Mesenchymal stem cell (in vitro differentiated cells and primary cell): ENCODE measurements at regions not wholly inside any gene's neighbourhood (a gene's known extent, or its start where the extent isn't known, plus 50 kb on each side); places are given as distances from the start of the nearest gene placed in this dataset.

Source experiments
- DNase-seq: peaks from one replicate; pipeline ENCODE4 v3.0.0-alpha.2; 2013
- H2AFZ ChIP-seq: one replicate; pipeline ENCODE4 v1.6.1; 2013; ENCODE audit warnings: low read depth, mild to moderate bottlenecking, control low read depth, inconsistent platforms, low read length, moderate library complexity
- H2AK5ac ChIP-seq: 2 replicates; pipeline ENCODE4 v1.6.1; 2013; ENCODE audit warnings: low read length, moderate library complexity, mild to moderate bottlenecking, inconsistent platforms; ENCODE audit not compliant: severe bottlenecking
- H2BK120ac ChIP-seq: one replicate; pipeline ENCODE4 v1.6.1; 2013; ENCODE audit warnings: low read depth, mild to moderate bottlenecking, inconsistent platforms, low read length, moderate library complexity
- H2BK12ac ChIP-seq, 2 experiments: one replicate each; pipeline ENCODE4 v1.6.1; 2013; ENCODE audit warnings: inconsistent platforms in 2 of 2, low read length in 2 of 2, mild to moderate bottlenecking in 2 of 2, moderate library complexity in 2 of 2, control low read depth in 1 of 2
- H2BK15ac ChIP-seq: one replicate; pipeline ENCODE4 v1.6.1; 2013; ENCODE audit warnings: mild to moderate bottlenecking, low read depth, inconsistent platforms; ENCODE audit not compliant: poor library complexity, severe bottlenecking
- H2BK5ac ChIP-seq: 2 replicates; pipeline ENCODE4 v1.6.1; 2013; ENCODE audit warnings: low read depth, mild to moderate bottlenecking, low read length, control low read depth, inconsistent platforms; ENCODE audit not compliant: poor library complexity, severe bottlenecking
- H3K14ac ChIP-seq, 2 experiments: one replicate each; pipeline ENCODE4 v1.6.1; 2013; ENCODE audit warnings: inconsistent platforms in 2 of 2, low read length in 2 of 2, control low read depth in 1 of 2, mild to moderate bottlenecking in 1 of 2, moderate library complexity in 1 of 2
- H3K18ac ChIP-seq, 2 experiments: one replicate each; pipeline ENCODE4 v1.6.1; 2013; ENCODE audit warnings: inconsistent platforms in 2 of 2, low read length in 2 of 2, control low read depth in 1 of 2, low read depth in 1 of 2, mild to moderate bottlenecking in 1 of 2
- H3K23ac ChIP-seq, 2 experiments: one replicate each; pipeline ENCODE4 v1.6.1; 2013; ENCODE audit warnings: inconsistent platforms in 2 of 2, low read length in 2 of 2, mild to moderate bottlenecking in 2 of 2, moderate library complexity in 2 of 2, control low read depth in 1 of 2
- H3K27ac ChIP-seq: 2 replicates; pipeline ENCODE4 v1.5.1; 2013; ENCODE audit warnings: mild to moderate bottlenecking, moderate library complexity, low read length, control low read depth, inconsistent platforms; ENCODE audit not compliant: poor library complexity, severe bottlenecking
- H3K27me3 ChIP-seq, 2 experiments: 2 replicates each; pipeline versions ENCODE4 v1.6.1 to v1.7.0; 2013; ENCODE audit warnings: low read length in 2 of 2, mild to moderate bottlenecking in 2 of 2, moderate library complexity in 2 of 2, control low read depth in 1 of 2, inconsistent platforms in 1 of 2; ENCODE audit not compliant: control insufficient read depth in 1 of 2, insufficient read depth in 1 of 2
- H3K36me3 ChIP-seq, 2 experiments: 2 replicates each; pipeline versions ENCODE4 v1.6.1 to v1.7.0; 2013; ENCODE audit warnings: low read length in 2 of 2, control low read depth in 1 of 2, inconsistent platforms in 1 of 2, low read depth in 1 of 2, mild to moderate bottlenecking in 1 of 2; ENCODE audit not compliant: insufficient read depth in 2 of 2, control insufficient read depth in 1 of 2
- H3K4ac ChIP-seq, 2 experiments: one replicate each; pipeline ENCODE4 v1.6.1; 2013; ENCODE audit warnings: inconsistent platforms in 2 of 2, low read length in 2 of 2, mild to moderate bottlenecking in 2 of 2, moderate library complexity in 2 of 2, control low read depth in 1 of 2, low read depth in 1 of 2
- H3K4me1 ChIP-seq: 2 replicates; pipeline ENCODE4 v1.6.1; 2013; ENCODE audit warnings: low read depth, low read length, control low read depth; ENCODE audit not compliant: control insufficient read depth, insufficient read depth
- H3K4me2 ChIP-seq: 2 replicates; pipeline ENCODE4 v1.6.1; 2013; ENCODE audit warnings: low read length, mild to moderate bottlenecking, inconsistent platforms; ENCODE audit not compliant: poor library complexity, severe bottlenecking
- H3K4me3 ChIP-seq, 2 experiments: 2 replicates each; pipeline versions ENCODE4 v1.5.1 to v1.7.0; 2013; ENCODE audit warnings: low read length in 2 of 2, mild to moderate bottlenecking in 2 of 2, control low read depth in 1 of 2, low read depth in 1 of 2; ENCODE audit not compliant: insufficient read depth in 1 of 2
- H3K79me1 ChIP-seq: replicated peaks from 2 replicates; pipeline ENCODE4 v1.6.1; 2013; ENCODE audit warnings: mild to moderate bottlenecking, control low read depth, low read length, inconsistent platforms; ENCODE audit not compliant: poor library complexity, severe bottlenecking
- H3K9ac ChIP-seq: 2 replicates; pipeline ENCODE4 v1.7.0; 2013; ENCODE audit warnings: mild to moderate bottlenecking, low read length, moderate library complexity
- H3K9me3 ChIP-seq: 2 replicates; pipeline ENCODE4 v1.7.0; 2013; ENCODE audit warnings: mild to moderate bottlenecking, low read length; ENCODE audit not compliant: control insufficient read depth
- H4K8ac ChIP-seq: one replicate; pipeline ENCODE4 v1.6.1; 2013; ENCODE audit warnings: inconsistent platforms, mild to moderate bottlenecking, low read length, moderate library complexity
- H4K91ac ChIP-seq: one replicate; pipeline ENCODE4 v1.6.1; 2013; ENCODE audit warnings: mild to moderate bottlenecking, low read length, inconsistent platforms
- WGBS: methylation state at CpG from one replicate; pipeline ENCODE4 v1.1.7; 2013; ENCODE audit warnings: mixed read lengths; 5-methylcytosine and 5-hydroxymethylcytosine counted together

DNA sequence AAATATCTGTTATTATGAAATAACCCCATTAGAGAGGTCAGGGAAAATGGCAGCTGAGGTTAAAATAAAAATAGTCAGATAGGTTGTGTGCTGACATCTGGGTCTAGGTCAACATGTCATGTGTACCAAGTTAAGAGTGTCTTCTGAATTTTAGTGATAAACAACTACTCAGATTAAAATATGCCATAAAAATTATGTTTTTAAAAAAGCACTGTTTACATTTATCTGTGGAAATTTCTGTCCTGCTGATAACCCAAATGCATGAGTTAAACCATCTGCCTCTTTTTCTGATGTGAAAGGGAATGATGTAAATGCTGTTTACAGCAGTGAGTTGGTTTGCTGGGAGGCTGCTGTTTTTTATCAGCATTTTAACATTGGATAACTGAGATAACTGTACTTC is 361.2 kb upstream of the TARS1 start:
- H2BK15ac ChIP-seq = no peak overlapping the region
- no peak overlapping the region for H2BK120ac ChIP-seq
- no peak overlapping the region for H2BK12ac ChIP-seq
- peak; percentile 56 for DNase-seq
- no peak overlapping the region for H3K23ac ChIP-seq
- no peaks in the 10 kb centered on the region for H3K79me1 ChIP-seq
- H3K4me3 ChIP-seq = no peak overlapping the region
- H4K91ac ChIP-seq = no peak overlapping the region
- no peak overlapping the region for H2BK5ac ChIP-seq
- H4K8ac ChIP-seq = no peak overlapping the region
- no peaks in the 10 kb centered on the region for H3K27me3 ChIP-seq
- H2AK5ac ChIP-seq = no peak overlapping the region
- H2AFZ ChIP-seq = no peak overlapping the region
- no peak overlapping the region for H3K27ac ChIP-seq
- no peak overlapping the region for H3K9ac ChIP-seq
- H3K4ac ChIP-seq = no peak overlapping the region
- H3K18ac ChIP-seq = no peak overlapping the region
- H3K36me3 ChIP-seq = no peaks in the 10 kb centered on the region
- H3K14ac ChIP-seq = no peak overlapping the region
- H3K4me2 ChIP-seq = no peak overlapping the region
- no peaks in the 10 kb centered on the region for H3K4me1 ChIP-seq
- peaks cover 4% of the 10 kb centered on the region for H3K9me3 ChIP-seq

DNA sequence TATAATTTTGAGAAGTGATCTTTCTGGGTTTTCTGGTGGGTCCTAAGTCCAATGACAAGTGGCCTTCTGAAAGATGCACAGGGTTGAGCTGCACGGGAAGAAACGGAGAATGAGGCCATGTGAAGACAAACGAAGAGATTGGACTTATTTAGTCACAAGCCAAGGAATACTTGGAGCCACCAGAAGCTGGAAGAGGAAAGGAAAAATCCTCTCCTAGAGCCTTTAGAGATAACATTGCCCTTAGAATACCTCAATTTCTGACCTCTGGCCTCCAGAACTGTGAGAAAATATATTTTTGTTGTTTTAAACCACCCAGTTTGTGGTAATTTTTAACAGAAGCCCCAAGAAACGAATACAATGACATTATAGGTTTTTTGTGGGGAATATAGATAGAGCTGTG is 360.5 kb upstream of the TARS1 start:
- Histone ChIP-seq H2AK5ac (no peak overlapping the region), H3K4me1 (no peaks in the 10 kb centered on the region), H3K9ac (no peak overlapping the region), H3K23ac (no peak overlapping the region), H2BK15ac (no peak overlapping the region), H3K4ac (no peak overlapping the region), H2BK5ac (no peak overlapping the region), H3K14ac (no peak overlapping the region), H2AFZ (no peak overlapping the region), H3K4me2 (no peak overlapping the region), H3K36me3 (no peaks in the 10 kb centered on the region), H3K27ac (no peak overlapping the region), H2BK12ac (no peak overlapping the region), H3K79me1 (no peaks in the 10 kb centered on the region), H3K27me3 (no peaks in the 10 kb centered on the region), H4K8ac (no peak overlapping the region), H2BK120ac (no peak overlapping the region), H3K18ac (no peak overlapping the region), H3K9me3 (peaks cover 4% of the 10 kb centered on the region), H4K91ac (no peak overlapping the region), H3K4me3 (no peak overlapping the region)
- WGBS = 97% methylated on average over 3 of the region's 4 CpGs
- DNase-seq = no peak

DNA sequence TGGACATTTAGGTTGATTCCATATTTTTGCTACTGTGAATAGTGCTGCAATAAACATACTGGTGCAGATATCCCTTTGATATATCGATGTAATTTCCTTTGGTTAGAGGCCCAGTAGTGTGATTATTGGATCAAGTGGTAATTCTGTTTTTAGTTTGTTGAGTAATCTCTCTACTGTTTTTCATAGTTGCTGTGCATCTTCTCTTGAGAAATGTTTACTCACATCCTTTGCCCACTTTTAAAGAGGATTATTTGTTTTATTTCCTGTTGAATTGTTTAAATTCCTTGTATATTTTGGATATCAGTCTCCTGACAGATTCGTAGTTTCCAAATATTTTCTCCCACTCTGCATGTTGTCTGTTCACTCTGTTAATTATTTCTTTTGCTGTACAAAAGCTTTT is 352.6 kb upstream of the TARS1 start:
- WGBS = 90% methylated on average over 1 of the region's 2 CpGs
- DNase-seq = no peak
- no peak overlapping the region for H3K27ac ChIP-seq
- no peaks in the 10 kb centered on the region for H3K9me3 ChIP-seq
- no peak overlapping the region for H4K91ac ChIP-seq
- no peak overlapping the region for H3K9ac ChIP-seq
- no peak overlapping the region for H3K23ac ChIP-seq
- H3K14ac ChIP-seq = no peak overlapping the region
- H3K4me2 ChIP-seq = no peak overlapping the region
- H2AK5ac ChIP-seq = no peak overlapping the region
- no peaks in the 10 kb centered on the region for H3K36me3 ChIP-seq
- H3K4ac ChIP-seq = no peak overlapping the region
- no peak overlapping the region for H2BK15ac ChIP-seq
- no peaks in the 10 kb centered on the region for H3K79me1 ChIP-seq
- H2BK120ac ChIP-seq = no peak overlapping the region
- no peak overlapping the region for H2BK12ac ChIP-seq
- H3K4me3 ChIP-seq = no peak overlapping the region
- no peak overlapping the region for H2BK5ac ChIP-seq
- H3K18ac ChIP-seq = no peak overlapping the region
- H3K27me3 ChIP-seq = no peaks in the 10 kb centered on the region
- H2AFZ ChIP-seq = no peak overlapping the region
- peaks cover 4% of the 10 kb centered on the region for H3K4me1 ChIP-seq
- no peak overlapping the region for H4K8ac ChIP-seq

DNA sequence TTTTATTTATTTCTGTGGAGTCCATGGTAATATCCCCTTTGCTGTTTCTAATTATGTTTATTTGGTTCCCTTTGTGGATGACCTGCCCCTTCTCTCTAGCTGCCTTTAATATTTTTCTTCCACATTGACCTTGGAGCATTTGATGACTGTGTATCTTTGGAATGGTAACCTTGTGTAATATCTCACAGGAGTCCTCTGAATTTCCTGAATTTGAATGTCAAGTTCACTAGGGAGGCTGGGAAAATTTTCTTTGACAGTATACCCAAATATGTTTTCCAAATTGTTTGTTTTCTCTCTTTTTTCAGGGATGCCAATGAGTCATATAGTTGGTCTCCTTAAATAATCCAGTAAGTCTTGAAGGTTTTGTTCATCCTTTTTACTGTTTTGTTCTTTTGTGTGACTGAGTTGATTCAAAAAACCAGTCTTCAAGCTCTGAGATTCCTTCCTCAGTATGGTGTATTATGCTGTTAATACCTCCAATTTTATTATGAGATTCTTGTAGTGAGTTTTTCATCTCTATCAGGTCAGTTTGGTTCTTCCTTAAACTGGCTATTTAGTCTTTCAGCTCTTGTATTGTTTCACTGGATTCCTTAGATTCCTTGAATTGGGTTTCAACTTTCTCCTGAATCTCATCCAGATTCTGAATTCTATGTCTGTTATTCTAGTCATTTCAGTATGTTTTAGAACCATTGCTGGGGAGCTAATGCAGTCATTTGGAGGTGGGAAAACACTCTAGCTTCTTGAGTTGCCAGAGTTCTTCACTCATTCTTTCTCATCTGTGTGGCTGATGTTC is 349.0 kb upstream of the TARS1 start:
- no peak overlapping the region for H4K91ac ChIP-seq
- H2BK120ac ChIP-seq = no peak overlapping the region
- H3K27me3 ChIP-seq = no peaks in the 10 kb centered on the region
- no peak overlapping the region for H2BK15ac ChIP-seq
- no peak overlapping the region for H2AFZ ChIP-seq
- no peak overlapping the region for H3K23ac ChIP-seq
- peaks cover 4% of the 10 kb centered on the region for H3K4me1 ChIP-seq
- DNase-seq = peak; percentile 46
- no peak overlapping the region for H2BK5ac ChIP-seq
- H3K4me2 ChIP-seq = no peak overlapping the region
- no peak overlapping the region for H3K18ac ChIP-seq
- no peaks in the 10 kb centered on the region for H3K36me3 ChIP-seq
- H3K27ac ChIP-seq = peak overlapping the region; percentile 62
- H3K4me3 ChIP-seq = no peak overlapping the region
- H3K9ac ChIP-seq = peak overlapping the region; percentile 34
- H3K14ac ChIP-seq = no peak overlapping the region
- H3K79me1 ChIP-seq = no peaks in the 10 kb centered on the region
- no peak overlapping the region for H2BK12ac ChIP-seq
- H4K8ac ChIP-seq = no peak overlapping the region
- H3K9me3 ChIP-seq = no peaks in the 10 kb centered on the region
- no peak overlapping the region for H2AK5ac ChIP-seq
- H3K4ac ChIP-seq = no peak overlapping the region
